ENCODE measurements at regions not wholly inside any gene's neighbourhood (a gene's known extent, or its start where the extent isn't known, plus 50 kb on each side); places are given as distances from the start of the nearest gene placed in this dataset.

DNA sequence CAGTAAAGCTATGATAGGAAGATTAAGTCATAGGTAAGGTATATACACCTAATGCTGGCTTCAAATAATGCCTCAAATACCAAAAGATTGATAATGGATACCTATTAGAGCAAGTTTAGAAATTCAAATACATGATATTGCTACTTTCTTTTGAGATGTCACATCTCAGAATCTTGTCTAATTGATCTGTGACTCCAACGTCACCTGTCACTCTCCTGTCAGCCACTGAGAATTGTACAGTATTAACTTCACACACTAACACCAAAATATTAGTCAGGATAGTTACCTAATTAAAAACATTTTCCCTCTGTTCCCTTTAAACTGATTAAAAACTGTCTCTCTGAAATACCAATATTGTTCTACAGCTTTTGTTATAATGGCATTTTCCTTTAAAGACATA, 575.5 kb upstream of the ID4 start:
- TF ChIP-seq, protein P1, sequence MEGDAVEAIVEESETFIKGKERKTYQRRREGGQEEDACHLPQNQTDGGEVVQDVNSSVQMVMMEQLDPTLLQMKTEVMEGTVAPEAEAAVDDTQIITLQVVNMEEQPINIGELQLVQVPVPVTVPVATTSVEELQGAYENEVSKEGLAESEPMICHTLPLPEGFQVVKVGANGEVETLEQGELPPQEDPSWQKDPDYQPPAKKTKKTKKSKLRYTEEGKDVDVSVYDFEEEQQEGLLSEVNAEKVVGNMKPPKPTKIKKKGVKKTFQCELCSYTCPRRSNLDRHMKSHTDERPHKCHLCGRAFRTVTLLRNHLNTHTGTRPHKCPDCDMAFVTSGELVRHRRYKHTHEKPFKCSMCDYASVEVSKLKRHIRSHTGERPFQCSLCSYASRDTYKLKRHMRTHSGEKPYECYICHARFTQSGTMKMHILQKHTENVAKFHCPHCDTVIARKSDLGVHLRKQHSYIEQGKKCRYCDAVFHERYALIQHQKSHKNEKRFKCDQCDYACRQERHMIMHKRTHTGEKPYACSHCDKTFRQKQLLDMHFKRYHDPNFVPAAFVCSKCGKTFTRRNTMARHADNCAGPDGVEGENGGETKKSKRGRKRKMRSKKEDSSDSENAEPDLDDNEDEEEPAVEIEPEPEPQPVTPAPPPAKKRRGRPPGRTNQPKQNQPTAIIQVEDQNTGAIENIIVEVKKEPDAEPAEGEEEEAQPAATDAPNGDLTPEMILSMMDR (conservative IDR thresholded peaks at IDR 0.05) = no peak
- no peak for TF ChIP-seq ZFX (IDR thresholded peaks at IDR 0.05)

DNA sequence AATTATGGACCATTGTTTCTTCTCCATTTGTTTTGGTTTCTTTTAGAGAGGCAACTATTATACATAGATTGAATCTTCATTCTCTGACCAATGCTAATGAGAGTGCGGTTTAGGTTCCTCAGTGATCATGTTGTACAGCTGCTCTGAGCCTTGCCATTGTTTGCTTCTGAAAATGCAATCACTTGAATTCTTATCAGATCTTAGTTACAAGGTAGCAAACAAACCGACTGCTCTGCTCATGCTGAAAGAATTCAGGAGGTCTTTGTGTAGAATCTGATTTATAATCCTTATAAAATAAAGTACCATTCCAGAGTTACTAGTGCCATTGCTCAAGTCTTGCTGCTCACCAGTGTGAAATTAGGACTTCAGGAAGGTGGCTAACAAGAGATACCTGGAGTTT, 569.1 kb upstream of the ID4 start:
- H3K27ac ChIP-seq = peak overlapping the region; percentile 26; the same call in 1 of the 2 replicates

More for the DNA sequence above, 575.5 kb upstream of the ID4 start:
- H3K27ac ChIP-seq = no peak overlapping the region

DNA sequence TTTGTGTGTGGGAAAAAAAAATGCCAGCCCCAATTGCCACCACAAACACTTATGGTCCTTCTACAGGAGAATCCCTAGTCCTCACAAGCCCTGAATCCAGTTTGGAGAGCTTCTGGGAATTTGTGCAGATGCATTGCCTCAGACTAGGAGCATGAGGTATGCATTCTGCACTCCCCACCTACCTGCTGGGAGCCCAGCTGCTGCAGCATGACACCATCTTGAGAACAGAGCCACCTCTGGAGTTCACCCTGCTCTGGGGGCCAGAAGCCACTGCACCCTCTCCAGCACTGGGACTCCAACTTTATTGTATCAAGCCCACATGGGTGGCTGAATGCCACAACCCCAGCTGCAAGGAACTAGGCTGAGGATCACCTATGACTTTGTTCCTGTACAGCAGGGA, 568.5 kb upstream of the ID4 start:
- TF ChIP-seq, protein P1 (conservative IDR thresholded peaks at IDR 0.05) = no peak
- TF ChIP-seq ZFX (IDR thresholded peaks at IDR 0.05) = no peak
- H3K27ac ChIP-seq = peak overlapping the region; percentile 26

More for the DNA sequence above, 569.1 kb upstream of the ID4 start:
- TF ChIP-seq ZFX (IDR thresholded peaks at IDR 0.05) = no peak
- TF ChIP-seq, protein P1 (conservative IDR thresholded peaks at IDR 0.05) = no peak

DNA sequence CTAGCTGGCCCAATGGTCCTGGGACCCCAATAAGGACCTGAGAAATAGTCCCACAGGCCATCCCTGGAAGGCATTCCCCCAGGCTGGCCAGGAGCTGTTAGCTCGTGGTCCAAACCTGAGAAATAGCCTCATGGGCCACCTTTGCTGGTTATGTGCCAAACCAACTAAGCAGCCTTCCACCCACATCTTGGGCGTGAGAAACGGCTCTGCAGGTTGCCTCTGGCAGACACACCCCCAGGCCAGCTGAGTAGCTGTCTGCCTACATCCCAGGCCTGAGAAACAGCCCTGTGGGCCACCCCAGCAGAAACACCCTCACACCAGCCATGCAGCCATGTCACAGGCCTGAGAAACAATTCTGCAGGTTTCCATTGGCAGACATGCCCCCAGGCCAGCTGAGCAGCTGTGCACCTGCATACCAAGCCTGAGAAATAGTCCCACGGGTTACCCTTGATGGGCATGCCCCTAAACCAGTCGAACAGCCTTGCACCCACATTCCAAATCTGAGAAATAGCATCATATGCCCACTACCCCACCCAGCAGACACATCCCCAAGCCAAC, 567.8 kb upstream of the ID4 start:
- no peak overlapping the region for H3K27ac ChIP-seq
- TF ChIP-seq ZFX (IDR thresholded peaks at IDR 0.05) = no peak
- TF ChIP-seq, protein P1 (conservative IDR thresholded peaks at IDR 0.05) = no peak

DNA sequence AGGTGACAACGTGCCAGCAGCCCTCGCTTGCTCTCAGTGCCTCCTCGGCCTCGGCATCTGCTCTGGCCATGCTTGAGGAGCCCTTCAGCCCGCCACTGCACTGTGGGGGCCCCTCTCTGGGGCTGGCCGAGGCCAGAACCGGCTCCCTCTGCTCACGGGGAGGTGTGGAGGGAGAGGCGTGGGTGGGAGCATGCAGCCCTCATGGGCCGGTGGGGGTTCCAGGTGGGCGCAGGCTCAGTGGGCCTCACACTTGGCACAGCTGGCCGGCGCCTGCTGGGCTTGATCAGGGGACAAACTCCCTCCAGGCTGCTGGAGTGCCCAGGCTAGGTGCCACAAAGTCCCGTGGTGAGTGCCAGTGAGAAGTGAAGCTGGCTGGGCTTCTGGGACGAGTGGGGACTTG, 566.6 kb upstream of the ID4 start:
- TF ChIP-seq ZFX (IDR thresholded peaks at IDR 0.05) = no peak
- TF ChIP-seq, protein P1 (conservative IDR thresholded peaks at IDR 0.05) = no peak

DNA sequence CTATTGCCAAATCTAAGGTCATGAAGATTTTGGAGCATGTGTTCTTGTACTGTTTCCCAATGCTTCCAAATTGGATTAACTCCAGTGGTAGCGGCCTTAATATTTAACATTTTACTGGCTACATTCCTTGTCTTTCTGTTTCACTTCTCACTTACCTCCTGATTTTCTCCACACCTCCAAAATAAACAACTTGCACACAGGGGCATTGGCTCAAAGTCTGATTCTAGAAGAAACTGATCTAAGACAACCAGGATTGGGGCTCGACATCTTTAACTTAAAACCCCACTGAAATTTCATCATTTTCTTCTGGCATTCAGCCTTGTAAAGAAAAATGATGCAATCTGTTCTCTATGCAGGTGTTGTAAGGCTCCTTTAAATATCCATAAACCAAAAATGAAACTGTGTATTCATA, 557.9 kb upstream of the ID4 start:
- no peak overlapping the region for H3K27ac ChIP-seq
- TF ChIP-seq, protein P1 (conservative IDR thresholded peaks at IDR 0.05) = no peak
- TF ChIP-seq ZFX (IDR thresholded peaks at IDR 0.05) = no peak

More for the DNA sequence above, 566.6 kb upstream of the ID4 start:
- H3K27ac ChIP-seq = no peak overlapping the region

DNA sequence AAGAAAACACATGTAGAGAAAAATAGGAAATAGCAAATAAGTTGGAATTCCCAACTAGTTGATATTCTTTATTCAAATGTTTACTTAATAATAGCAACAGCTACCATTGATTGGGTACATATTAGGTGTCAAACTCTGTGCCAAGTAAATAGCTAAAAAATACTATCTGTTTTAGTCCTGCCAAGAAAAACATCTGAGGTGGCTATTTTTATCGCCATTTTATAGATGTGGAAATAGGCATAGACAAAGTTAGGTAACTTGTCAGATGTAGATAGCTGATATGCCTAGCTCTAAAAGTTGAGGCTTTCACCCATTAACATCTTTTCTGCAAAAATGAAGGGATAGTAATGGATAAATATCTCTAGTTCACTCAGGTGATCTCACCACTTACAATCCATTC, 549.2 kb upstream of the ID4 start:
- no peak for TF ChIP-seq ZFX (IDR thresholded peaks at IDR 0.05)
- TF ChIP-seq, protein P1 (conservative IDR thresholded peaks at IDR 0.05) = no peak
- no peak overlapping the region for H3K27ac ChIP-seq
